ENCODE measurements at regions not wholly inside any gene's neighbourhood (a gene's known extent, or its start where the extent isn't known, plus 50 kb on each side); places are given as distances from the start of the nearest gene placed in this dataset.

DNA sequence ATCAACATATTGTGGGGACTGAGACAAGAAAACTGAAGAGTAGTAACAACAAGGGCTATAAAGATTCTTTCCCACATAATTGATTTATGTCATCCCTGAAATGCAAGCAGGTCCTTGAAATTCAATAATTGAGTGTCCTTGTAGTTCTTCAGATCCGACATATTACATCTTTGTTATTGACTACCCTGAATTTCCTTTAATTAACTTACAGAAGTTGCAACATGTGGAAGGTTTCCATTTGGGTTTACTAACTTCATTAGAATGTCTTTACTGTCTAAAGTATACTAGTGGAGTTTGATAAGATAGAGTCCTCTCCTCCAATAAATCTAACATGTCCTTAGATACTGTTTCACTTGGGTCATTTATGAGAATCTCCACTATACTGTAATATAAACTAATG, 951.8 kb downstream of the SLC6A15 start:
- no peaks in the 10 kb centered on the region for H3K36me3 ChIP-seq (replicated peaks in 1 of 2; ENCODE audit: control insufficient read depth in 2 of 2, insufficient read depth in 2 of 2, low read length in 2 of 2)
- no peak overlapping the region for H4K8ac ChIP-seq (ENCODE audit: low read depth, low read length)
- H2AK5ac ChIP-seq (ENCODE audit: low read depth, low read length), result no peak overlapping the region
- no peak overlapping the region for H2BK15ac ChIP-seq (ENCODE audit: low read length)
- H3K79me1 ChIP-seq (ENCODE audit: low read depth, low read length), result no peaks in the 10 kb centered on the region
- no peak overlapping the region for H3K14ac ChIP-seq (ENCODE audit: low read length)
- H3K23ac ChIP-seq (ENCODE audit: low read depth, low read length, poor library complexity), result no peak overlapping the region
- DNase-seq (ENCODE audit: low spot score), result no peak
- no peak overlapping the region for H2AFZ ChIP-seq (ENCODE audit: low read length)
- no peak overlapping the region for H3K4ac ChIP-seq (ENCODE audit: low read length)
- no peak overlapping the region for H3K4me3 ChIP-seq (ENCODE audit: low read length in 2 of 2)
- WGBS, 2 donors (ENCODE audit: extremely low coverage in 2 of 2, insufficient read length in 2 of 2, insufficient replicate concordance in 1 of 2), result no CpG with 5 or more reads among the region's 1 CpG
- H3K4me1 ChIP-seq (ENCODE audit: control insufficient read depth in 2 of 2, insufficient read depth in 1 of 2, low read depth in 1 of 2, low read length in 2 of 2), result no peaks in the 10 kb centered on the region
- no peak overlapping the region for H3K18ac ChIP-seq (ENCODE audit: low read length)
- no peak overlapping the region for H3K4me2 ChIP-seq (ENCODE audit: insufficient read depth, low read length, poor library complexity, severe bottlenecking)
- no peak overlapping the region for H4K91ac ChIP-seq (ENCODE audit: low read depth, low read length, poor library complexity)
- no peak overlapping the region for H3K27ac ChIP-seq (replicated peaks; ENCODE audit: low read length)
- no peak overlapping the region for H2BK5ac ChIP-seq (ENCODE audit: low read length)
- no peaks in the 10 kb centered on the region for H3K9me3 ChIP-seq (replicated peaks in 1 of 2; ENCODE audit: control insufficient read depth in 2 of 2, insufficient read depth in 1 of 2, low read depth in 1 of 2, low read length in 2 of 2)
- no peak overlapping the region for H2BK12ac ChIP-seq (ENCODE audit: low read length)
- H3K9ac ChIP-seq (ENCODE audit: low read depth, low read length, poor library complexity), result no peak overlapping the region
- H2BK120ac ChIP-seq (ENCODE audit: low read depth, low read length), result no peak overlapping the region
- H3K27me3 ChIP-seq (ENCODE audit: control insufficient read depth in 3 of 3, insufficient read depth in 3 of 3, low read depth in 1 of 3, low read length in 3 of 3), result no peaks in the 10 kb centered on the region

GRCh38 chr12:83958997-83959396, 953.6 kb downstream of the SLC6A15 start:
- H2BK120ac ChIP-seq (ENCODE audit: low read depth, low read length), result no peak overlapping the region
- no peak overlapping the region for H4K91ac ChIP-seq (ENCODE audit: low read depth, low read length, poor library complexity)
- H3K27ac ChIP-seq (replicated peaks; ENCODE audit: low read length), result no peak overlapping the region
- peak overlapping the region; percentile 18 for H2AFZ ChIP-seq (ENCODE audit: low read length)
- H2BK12ac ChIP-seq (ENCODE audit: low read length), result no peak overlapping the region
- H3K18ac ChIP-seq (ENCODE audit: low read length), result no peak overlapping the region
- WGBS, 2 donors (ENCODE audit: extremely low coverage in 2 of 2, insufficient read length in 2 of 2, insufficient replicate concordance in 1 of 2), result no CpG with 5 or more reads among the region's 2 CpGs
- H3K23ac ChIP-seq (ENCODE audit: low read depth, low read length, poor library complexity), result no peak overlapping the region
- H3K4ac ChIP-seq (ENCODE audit: low read length), result no peak overlapping the region
- no peak overlapping the region for H3K4me2 ChIP-seq (ENCODE audit: insufficient read depth, low read length, poor library complexity, severe bottlenecking)
- no peak overlapping the region for H2BK5ac ChIP-seq (ENCODE audit: low read length)
- no peak overlapping the region for H2AK5ac ChIP-seq (ENCODE audit: low read depth, low read length)
- no peaks in the 10 kb centered on the region for H3K27me3 ChIP-seq (ENCODE audit: control insufficient read depth in 3 of 3, insufficient read depth in 3 of 3, low read depth in 1 of 3, low read length in 3 of 3)
- no peaks in the 10 kb centered on the region for H3K4me1 ChIP-seq (ENCODE audit: control insufficient read depth in 2 of 2, insufficient read depth in 1 of 2, low read depth in 1 of 2, low read length in 2 of 2)
- H3K9ac ChIP-seq (ENCODE audit: low read depth, low read length, poor library complexity), result no peak overlapping the region
- no peaks in the 10 kb centered on the region for H3K79me1 ChIP-seq (ENCODE audit: low read depth, low read length)
- no peak overlapping the region for H4K8ac ChIP-seq (ENCODE audit: low read depth, low read length)
- no peak for DNase-seq (ENCODE audit: low spot score)
- H3K14ac ChIP-seq (ENCODE audit: low read length), result no peak overlapping the region
- no peak overlapping the region for H2BK15ac ChIP-seq (ENCODE audit: low read length)
- no peaks in the 10 kb centered on the region for H3K36me3 ChIP-seq (replicated peaks in 1 of 2; ENCODE audit: control insufficient read depth in 2 of 2, insufficient read depth in 2 of 2, low read length in 2 of 2)
- no peak overlapping the region for H3K4me3 ChIP-seq (ENCODE audit: low read length in 2 of 2)
- H3K9me3 ChIP-seq (replicated peaks in 1 of 2; ENCODE audit: control insufficient read depth in 2 of 2, insufficient read depth in 1 of 2, low read depth in 1 of 2, low read length in 2 of 2), result no peaks in the 10 kb centered on the region

- DNase-seq (ENCODE audit: low spot score), result no peak
- H3K36me3 ChIP-seq (replicated peaks in 1 of 2; ENCODE audit: control insufficient read depth in 2 of 2, insufficient read depth in 2 of 2, low read length in 2 of 2), result no peaks in the 10 kb centered on the region
- no peak overlapping the region for H2AK5ac ChIP-seq (ENCODE audit: low read depth, low read length)
- no peak overlapping the region for H2BK5ac ChIP-seq (ENCODE audit: low read length)
- H2AFZ ChIP-seq (ENCODE audit: low read length), result peak overlapping the region; percentile 21
- H3K27me3 ChIP-seq (ENCODE audit: control insufficient read depth in 3 of 3, insufficient read depth in 3 of 3, low read depth in 1 of 3, low read length in 3 of 3), result no peaks in the 10 kb centered on the region
- H2BK120ac ChIP-seq (ENCODE audit: low read depth, low read length), result no peak overlapping the region
- H4K91ac ChIP-seq (ENCODE audit: low read depth, low read length, poor library complexity), result no peak overlapping the region
- no peak overlapping the region for H4K8ac ChIP-seq (ENCODE audit: low read depth, low read length)
- no peak overlapping the region for H2BK12ac ChIP-seq (ENCODE audit: low read length)
- H3K4me2 ChIP-seq (ENCODE audit: insufficient read depth, low read length, poor library complexity, severe bottlenecking), result no peak overlapping the region
- no peak overlapping the region for H3K9ac ChIP-seq (ENCODE audit: low read depth, low read length, poor library complexity)
- no peak overlapping the region for H3K18ac ChIP-seq (ENCODE audit: low read length)
- H3K4ac ChIP-seq (ENCODE audit: low read length), result no peak overlapping the region
- H3K23ac ChIP-seq (ENCODE audit: low read depth, low read length, poor library complexity), result no peak overlapping the region
- H3K9me3 ChIP-seq (replicated peaks in 1 of 2; ENCODE audit: control insufficient read depth in 2 of 2, insufficient read depth in 1 of 2, low read depth in 1 of 2, low read length in 2 of 2), result peaks cover 2 to 5% of the 10 kb centered on the region in 2 donors
- no CpG with 5 or more reads among the region's 3 CpGs for WGBS, 2 donors (ENCODE audit: extremely low coverage in 2 of 2, insufficient read length in 2 of 2, insufficient replicate concordance in 1 of 2)
- H3K79me1 ChIP-seq (ENCODE audit: low read depth, low read length), result no peaks in the 10 kb centered on the region
- no peak overlapping the region for H3K14ac ChIP-seq (ENCODE audit: low read length)
- H2BK15ac ChIP-seq (ENCODE audit: low read length), result no peak overlapping the region
- H3K4me3 ChIP-seq (ENCODE audit: low read length in 2 of 2), result no peak overlapping the region
- H3K4me1 ChIP-seq (ENCODE audit: control insufficient read depth in 2 of 2, insufficient read depth in 1 of 2, low read depth in 1 of 2, low read length in 2 of 2), result no peaks in the 10 kb centered on the region
- H3K27ac ChIP-seq (replicated peaks; ENCODE audit: low read length), result no peak overlapping the region
Observed at GRCh38 chr12:83954956-83955601, 957.5 kb downstream of the SLC6A15 start.

DNA sequence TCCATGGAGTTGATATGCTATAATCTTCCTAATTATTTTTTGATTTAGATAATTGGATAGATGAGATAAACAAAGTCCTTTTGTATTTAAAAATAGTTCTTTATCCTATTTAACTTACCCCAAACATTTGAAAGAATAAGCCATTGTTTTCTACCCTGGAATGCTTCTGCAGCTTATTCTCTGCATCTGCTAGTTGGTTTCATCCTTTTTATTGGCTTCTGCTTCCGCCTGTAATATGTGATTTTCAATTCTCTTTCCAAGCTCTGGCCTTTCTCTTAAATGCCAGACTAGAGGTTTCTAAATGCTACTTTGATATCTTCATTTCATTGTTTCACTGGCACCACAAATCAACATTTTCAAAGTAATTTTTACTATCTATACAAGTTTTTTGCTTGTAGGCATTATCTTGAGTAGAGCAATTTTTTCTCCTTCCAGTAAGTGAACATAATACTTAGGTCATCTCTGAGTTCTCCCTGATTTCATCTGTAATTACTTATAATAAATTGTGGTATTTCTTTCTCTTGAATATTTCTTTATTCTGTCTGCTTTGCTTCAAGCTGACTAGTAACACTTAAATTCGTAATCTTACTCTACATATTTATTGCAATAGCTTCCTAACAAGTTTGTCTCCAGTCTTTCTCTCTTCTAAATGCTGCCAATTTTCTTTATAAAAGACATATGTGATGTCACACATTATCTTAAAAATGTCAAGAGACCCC, 958.4 kb downstream of the SLC6A15 start:
- H2BK5ac ChIP-seq (ENCODE audit: low read length), result no peak overlapping the region
- H3K14ac ChIP-seq (ENCODE audit: low read length), result no peak overlapping the region
- no peaks in the 10 kb centered on the region for H3K4me1 ChIP-seq (ENCODE audit: control insufficient read depth in 2 of 2, insufficient read depth in 1 of 2, low read depth in 1 of 2, low read length in 2 of 2)
- no peak overlapping the region for H2BK15ac ChIP-seq (ENCODE audit: low read length)
- H3K9me3 ChIP-seq (replicated peaks in 1 of 2; ENCODE audit: control insufficient read depth in 2 of 2, insufficient read depth in 1 of 2, low read depth in 1 of 2, low read length in 2 of 2), result peaks cover 2 to 5% of the 10 kb centered on the region in 2 donors
- no peaks in the 10 kb centered on the region for H3K36me3 ChIP-seq (replicated peaks in 1 of 2; ENCODE audit: control insufficient read depth in 2 of 2, insufficient read depth in 2 of 2, low read length in 2 of 2)
- H3K9ac ChIP-seq (ENCODE audit: low read depth, low read length, poor library complexity), result no peak overlapping the region
- H2BK12ac ChIP-seq (ENCODE audit: low read length), result no peak overlapping the region
- H4K91ac ChIP-seq (ENCODE audit: low read depth, low read length, poor library complexity), result no peak overlapping the region
- H3K4ac ChIP-seq (ENCODE audit: low read length), result no peak overlapping the region
- no peak for DNase-seq (ENCODE audit: low spot score)
- H3K27me3 ChIP-seq (ENCODE audit: control insufficient read depth in 3 of 3, insufficient read depth in 3 of 3, low read depth in 1 of 3, low read length in 3 of 3), result no peaks in the 10 kb centered on the region
- H3K23ac ChIP-seq (ENCODE audit: low read depth, low read length, poor library complexity), result no peak overlapping the region
- WGBS, 2 donors (ENCODE audit: extremely low coverage in 2 of 2, insufficient read length in 2 of 2, insufficient replicate concordance in 1 of 2), result no CpG with 5 or more reads among the region's 2 CpGs
- H3K27ac ChIP-seq (replicated peaks; ENCODE audit: low read length), result no peak overlapping the region
- no peak overlapping the region for H2AFZ ChIP-seq (ENCODE audit: low read length)
- H4K8ac ChIP-seq (ENCODE audit: low read depth, low read length), result no peak overlapping the region
- no peaks in the 10 kb centered on the region for H3K79me1 ChIP-seq (ENCODE audit: low read depth, low read length)
- H3K4me2 ChIP-seq (ENCODE audit: insufficient read depth, low read length, poor library complexity, severe bottlenecking), result no peak overlapping the region
- no peak overlapping the region for H3K18ac ChIP-seq (ENCODE audit: low read length)
- no peak overlapping the region for H2AK5ac ChIP-seq (ENCODE audit: low read depth, low read length)
- H2BK120ac ChIP-seq (ENCODE audit: low read depth, low read length), result no peak overlapping the region
- no peak overlapping the region for H3K4me3 ChIP-seq (ENCODE audit: low read length in 2 of 2)

Measured in neuronal stem cell (in vitro differentiated cells).